ENCODE measurements at regions not wholly inside any gene's neighbourhood (a gene's known extent, or its start where the extent isn't known, plus 50 kb on each side); places are given as distances from the start of the nearest gene placed in this dataset.

GRCh38 chr14:101470266-101470665 is 91.0 kb upstream of the DIO3 start:
- Histone ChIP-seq H3K4me3 (no peak overlapping the region), H3K79me2 (ENCODE audit: insufficient read depth) (no peaks in the 10 kb centered on the region), H3K36me3 (ENCODE audit: low read depth) (no peaks in the 10 kb centered on the region), H3K4me2 (ENCODE audit: unreplicated experiment) (no peak overlapping the region), H3F3A (ENCODE audit: insufficient read depth) (no peaks in the 10 kb centered on the region), H2AFZ (no peak overlapping the region), H3K9me2 (ENCODE audit: insufficient read depth) (no peaks in the 10 kb centered on the region), H3K27ac (no peak overlapping the region), H3K4me1 (ENCODE audit: insufficient read depth) (peaks cover under 1% of the 10 kb centered on the region; the same call in 1 of the 2 replicates), H3K27me3 (replicated peaks; ENCODE audit: insufficient read depth) (peaks cover 20% of the 10 kb centered on the region; the same call in 1 of the 2 replicates), H3K9ac (no peak overlapping the region), H3K9me3 (ENCODE audit: low read depth) (no peaks in the 10 kb centered on the region), H4K20me1 (ENCODE audit: insufficient read depth) (no peaks in the 10 kb centered on the region)
- WGBS, 2 experiments (ENCODE audit: low coverage in 1 of 2, low lambda C conversion rate in 2 of 2, missing lambda C conversion rate in 2 of 2), result 53 to 59% methylated on average over 12 of the region's 12 CpGs
- TF ChIP-seq EZH2phosphoT487 (IDR thresholded peaks at IDR 0.05; ENCODE audit: insufficient read depth, low read depth) (no peak), EZH2 (IDR thresholded peaks at IDR 0.05; ENCODE audit: insufficient read depth, poor library complexity, severe bottlenecking) (no peak)
- no peak for DNase-seq
- in situ Hi-C loops (cut with MboI), result no loop called here

GRCh38 chr14:101471723-101472517 is 89.4 kb upstream of the DIO3 start:
- H3K36me3 ChIP-seq (ENCODE audit: low read depth), result no peaks in the 10 kb centered on the region
- H3K4me3 ChIP-seq, result no peak overlapping the region
- peaks cover 9% of the 10 kb centered on the region for H3K4me1 ChIP-seq (ENCODE audit: insufficient read depth)
- H3K9ac ChIP-seq, result no peak overlapping the region
- TF ChIP-seq EZH2 (IDR thresholded peaks at IDR 0.05; ENCODE audit: insufficient read depth, poor library complexity, severe bottlenecking) (no peak), EZH2phosphoT487 (IDR thresholded peaks at IDR 0.05; ENCODE audit: insufficient read depth, low read depth) (no peak)
- H3K27ac ChIP-seq, result no peak overlapping the region
- H3K79me2 ChIP-seq (ENCODE audit: insufficient read depth), result no peaks in the 10 kb centered on the region
- no peak for DNase-seq
- H3K4me2 ChIP-seq (ENCODE audit: unreplicated experiment), result no peak overlapping the region
- H3F3A ChIP-seq (ENCODE audit: insufficient read depth), result no peaks in the 10 kb centered on the region
- in situ Hi-C loops (cut with MboI), result no loop called here
- no peaks in the 10 kb centered on the region for H3K9me2 ChIP-seq (ENCODE audit: insufficient read depth)
- peaks cover 20% of the 10 kb centered on the region; the same call in 1 of the 2 replicates for H3K27me3 ChIP-seq (replicated peaks; ENCODE audit: insufficient read depth)
- 75 to 76% methylated on average over 16 of the region's 16 CpGs for WGBS, 2 experiments (ENCODE audit: low coverage in 1 of 2, low lambda C conversion rate in 2 of 2, missing lambda C conversion rate in 2 of 2)
- H3K9me3 ChIP-seq (ENCODE audit: low read depth), result no peaks in the 10 kb centered on the region
- H4K20me1 ChIP-seq (ENCODE audit: insufficient read depth), result no peaks in the 10 kb centered on the region
- no peak overlapping the region for H2AFZ ChIP-seq

GRCh38 chr14:101472518-101472849 is 88.8 kb upstream of the DIO3 start:
- no peak for DNase-seq
- TF ChIP-seq EZH2 (IDR thresholded peaks at IDR 0.05; ENCODE audit: insufficient read depth, poor library complexity, severe bottlenecking), result no peak
- no peak for TF ChIP-seq EZH2phosphoT487 (IDR thresholded peaks at IDR 0.05; ENCODE audit: insufficient read depth, low read depth)
- Histone ChIP-seq H3K9ac (no peak overlapping the region), H3K4me1 (ENCODE audit: insufficient read depth) (peaks cover 9% of the 10 kb centered on the region), H4K20me1 (ENCODE audit: insufficient read depth) (no peaks in the 10 kb centered on the region), H3F3A (ENCODE audit: insufficient read depth) (no peaks in the 10 kb centered on the region), H3K4me2 (ENCODE audit: unreplicated experiment) (no peak overlapping the region), H3K27me3 (replicated peaks; ENCODE audit: insufficient read depth) (peaks cover 20% of the 10 kb centered on the region; the same call in 1 of the 2 replicates), H3K4me3 (no peak overlapping the region), H3K36me3 (ENCODE audit: low read depth) (no peaks in the 10 kb centered on the region), H3K9me3 (ENCODE audit: low read depth) (no peaks in the 10 kb centered on the region), H2AFZ (no peak overlapping the region), H3K27ac (no peak overlapping the region), H3K79me2 (ENCODE audit: insufficient read depth) (no peaks in the 10 kb centered on the region), H3K9me2 (ENCODE audit: insufficient read depth) (no peaks in the 10 kb centered on the region)
- 72 to 75% methylated on average over 6 of the region's 6 CpGs for WGBS, 2 experiments (ENCODE audit: low coverage in 1 of 2, low lambda C conversion rate in 2 of 2, missing lambda C conversion rate in 2 of 2)
- in situ Hi-C loops (cut with MboI), result no loop called here

- H3K36me3 ChIP-seq (ENCODE audit: low read depth), result no peaks in the 10 kb centered on the region
- no peaks in the 10 kb centered on the region for H3F3A ChIP-seq (ENCODE audit: insufficient read depth)
- no peak overlapping the region for H3K27ac ChIP-seq
- no peaks in the 10 kb centered on the region for H3K9me2 ChIP-seq (ENCODE audit: insufficient read depth)
- no peak overlapping the region for H3K4me3 ChIP-seq
- no peak overlapping the region for H3K4me2 ChIP-seq (ENCODE audit: unreplicated experiment)
- H3K9ac ChIP-seq, result no peak overlapping the region
- DNase-seq, result no peak
- 37 to 51% methylated on average over 7 to 12 of the region's 12 CpGs for WGBS, 2 experiments (ENCODE audit: low coverage in 1 of 2, low lambda C conversion rate in 2 of 2, missing lambda C conversion rate in 2 of 2)
- no peaks in the 10 kb centered on the region for H3K9me3 ChIP-seq (ENCODE audit: low read depth)
- no peaks in the 10 kb centered on the region for H3K79me2 ChIP-seq (ENCODE audit: insufficient read depth)
- H4K20me1 ChIP-seq (ENCODE audit: insufficient read depth), result no peaks in the 10 kb centered on the region
- H3K27me3 ChIP-seq (replicated peaks; ENCODE audit: insufficient read depth), result peaks cover 24% of the 10 kb centered on the region; the same call in 1 of the 2 replicates
- no peak for TF ChIP-seq EZH2phosphoT487 (IDR thresholded peaks at IDR 0.05; ENCODE audit: insufficient read depth, low read depth)
- TF ChIP-seq EZH2 (IDR thresholded peaks at IDR 0.05; ENCODE audit: insufficient read depth, poor library complexity, severe bottlenecking), result no peak
- H2AFZ ChIP-seq, result no peak overlapping the region
- H3K4me1 ChIP-seq (ENCODE audit: insufficient read depth), result peaks cover 13% of the 10 kb centered on the region
- in situ Hi-C loops (cut with MboI), result no loop called here
Measured at GRCh38 chr14:101473045-101473729, 88.1 kb upstream of the DIO3 start.
